Left lung (tissue), 4 donors: ENCODE measurements at regions not wholly inside any gene's neighbourhood (a gene's known extent, or its start where the extent isn't known, plus 50 kb on each side); places are given as distances from the start of the nearest gene placed in this dataset.

ENCODE experiments used
- ATAC-seq: fragments of 200-7000 bp; cut with Tn5 transposase; one replicate; pipeline ENCODE4 v1.9.1; 2020; ENCODE audit warnings: moderate library complexity
- DNase-seq, 4 donors: peaks; one replicate each; pipeline ENCODE4 v3.0.0-alpha.2; 2013 to 2020
- H3K27ac ChIP-seq, 2 donors: fragments of 200-600 bp; sonication (generic) in 1 of 2; one replicate each; pipeline versions ENCODE4 v1.5.0 to v1.8.0; 2020 to 2021
- H3K27me3 ChIP-seq, 2 donors: fragments of 200-600 bp; sonication (generic) in 1 of 2; one replicate each; pipeline versions ENCODE4 v1.5.0 to v1.8.0; 2020 to 2021
- H3K36me3 ChIP-seq, 2 donors: fragments of 200-600 bp; sonication (generic) in 1 of 2; one replicate each; pipeline versions ENCODE4 v1.5.0 to v1.8.0; 2020 to 2021
- H3K4me1 ChIP-seq, 2 donors: fragments of 200-600 bp; one replicate each; pipeline ENCODE4 v1.8.0; 2021
- H3K4me3 ChIP-seq, 2 donors: fragments of 200-600 bp; sonication (generic) in 1 of 2; one replicate each; pipeline versions ENCODE4 v1.5.0 to v1.8.0; 2020 to 2021; ENCODE audit warnings: mild to moderate bottlenecking in 1 of 2
- H3K9me3 ChIP-seq, 2 donors: fragments of 200-600 bp; sonication (generic) in 1 of 2; one replicate each; pipeline versions ENCODE4 v1.5.0 to v1.8.0; 2020 to 2021
- CTCF ChIP-seq, 2 donors: fragments of 200-600 bp; sonication (generic) in 1 of 2; IDR thresholded peaks; one replicate each; pipeline versions ENCODE4 v1.5.0 to v1.8.0; 2021; ENCODE audit warnings: antibody characterized with exemption in 2 of 2
- intact Hi-C, 2 donors: fragments of 100-400 bp; cut with DNase I; formaldehyde crosslinking; loops; one replicate each; pipeline versions ENCODE4 v1.11.2 to v1.14.2; 2022
- donor health status: DM: no; HTN: yes; CAD: no.
- donor health status: DM: no; HTN: no; CAD: no.

GRCh38 chr4:97110506-97110905 lies 1032.8 kb downstream of the STPG2 start:
- Histone ChIP-seq H3K27me3 (no peaks in the 10 kb centered on the region), H3K9me3 (peaks cover 0 to 5% of the 10 kb centered on the region in 2 donors), H3K27ac (no peak overlapping the region), H3K36me3 (no peaks in the 10 kb centered on the region), H3K4me1 (no peaks in the 10 kb centered on the region), H3K4me3 (no peak overlapping the region)
- intact Hi-C loops: no loop called here
- no peak for ATAC-seq
- no peak for TF ChIP-seq CTCF (IDR thresholded peaks at IDR 0.05)
- no peak for DNase-seq

- no peaks in the 10 kb centered on the region for H3K9me3 ChIP-seq
- no peaks in the 10 kb centered on the region for H3K4me1 ChIP-seq
- intact Hi-C loops: no loop called here
- no peak for TF ChIP-seq CTCF (IDR thresholded peaks at IDR 0.05)
- no peak for DNase-seq
- no peak overlapping the region for H3K4me3 ChIP-seq
- ATAC-seq: no peak
- no peak overlapping the region for H3K27ac ChIP-seq
- no peaks in the 10 kb centered on the region for H3K27me3 ChIP-seq
- no peaks in the 10 kb centered on the region for H3K36me3 ChIP-seq
These were observed 1026.8 kb downstream of the STPG2 start for GRCh38 chr4:97116511-97116910.

- no peaks in the 10 kb centered on the region for H3K27me3 ChIP-seq
- H3K27ac ChIP-seq: no peak overlapping the region
- H3K4me3 ChIP-seq: no peak overlapping the region
- ATAC-seq: no peak
- no peaks in the 10 kb centered on the region for H3K4me1 ChIP-seq
- peaks cover 0 to 16% of the 10 kb centered on the region in 2 donors for H3K9me3 ChIP-seq
- H3K36me3 ChIP-seq: no peaks in the 10 kb centered on the region
- DNase-seq: no peak
- TF ChIP-seq CTCF (IDR thresholded peaks at IDR 0.05): no peak
- intact Hi-C loops: no loop called here
These were observed 1021.8 kb downstream of the STPG2 start for GRCh38 chr4:97121493-97121892.

GRCh38 chr4:97123573-97123972 lies 1019.7 kb downstream of the STPG2 start:
- no peaks in the 10 kb centered on the region for H3K36me3 ChIP-seq
- no peak for DNase-seq
- H3K9me3 ChIP-seq: peaks cover 0 to 16% of the 10 kb centered on the region in 2 donors
- no peak overlapping the region for H3K4me3 ChIP-seq
- no peaks in the 10 kb centered on the region for H3K27me3 ChIP-seq
- no peak for TF ChIP-seq CTCF (IDR thresholded peaks at IDR 0.05)
- H3K4me1 ChIP-seq: no peaks in the 10 kb centered on the region
- H3K27ac ChIP-seq: no peak overlapping the region
- intact Hi-C loops: no loop called here
- ATAC-seq: no peak

GRCh38 chr4:97132435-97132834 lies 1010.8 kb downstream of the STPG2 start:
- ATAC-seq (no peak), DNase-seq (no peak)
- H3K36me3 ChIP-seq: no peaks in the 10 kb centered on the region
- no peaks in the 10 kb centered on the region for H3K4me1 ChIP-seq
- intact Hi-C loops: no loop called here
- no peak for TF ChIP-seq CTCF (IDR thresholded peaks at IDR 0.05)
- H3K9me3 ChIP-seq: peaks cover 0 to 2% of the 10 kb centered on the region in 2 donors
- no peak overlapping the region for H3K4me3 ChIP-seq
- no peaks in the 10 kb centered on the region for H3K27me3 ChIP-seq
- H3K27ac ChIP-seq: no peak overlapping the region
